CD14-positive monocyte (primary cell): ENCODE measurements at regions not wholly inside any gene's neighbourhood (a gene's known extent, or its start where the extent isn't known, plus 50 kb on each side); places are given as distances from the start of the nearest gene placed in this dataset.

Experiments
- DNase-seq, 3 donors: peaks; one replicate each; pipeline ENCODE4 v3.0.0-alpha.2; 2011 to 2022
- H2AFZ ChIP-seq: 2 replicates; pipeline ENCODE4 v1.6.0; 2012; ENCODE audit warnings: mild to moderate bottlenecking, low read depth, low read length, inconsistent platforms; ENCODE audit not compliant: insufficient read depth, poor library complexity, severe bottlenecking
- H3K27ac ChIP-seq, 2 donors: 1 replicate in 1 of 2; 2 replicates in 1 of 2; pipeline ENCODE4 v1.5.1; 2012 to 2013; ENCODE audit warnings: low read length in 2 of 2, control low read depth in 1 of 2, inconsistent platforms in 1 of 2, low read depth in 1 of 2, mild to moderate bottlenecking in 1 of 2
- H3K27me3 ChIP-seq, 2 donors: one replicate each; pipeline versions ENCODE4 v1.6.0 to v1.6.1; 2011 to 2013; ENCODE audit warnings: low read length in 2 of 2; ENCODE audit not compliant: control insufficient read depth in 2 of 2, insufficient read depth in 2 of 2
- H3K36me3 ChIP-seq, 2 donors: replicated peaks in 1 of 2; 1 replicate in 1 of 2; 2 replicates in 1 of 2; pipeline versions ENCODE4 v1.5.1 to v1.6.1; 2012 to 2013; ENCODE audit warnings: low read length in 2 of 2, control low read depth in 1 of 2, inconsistent platforms in 1 of 2, mild to moderate bottlenecking in 1 of 2; ENCODE audit not compliant: insufficient read depth in 2 of 2, control insufficient read depth in 1 of 2
- H3K4me1 ChIP-seq, 2 donors: 1 replicate in 1 of 2; 2 replicates in 1 of 2; pipeline versions ENCODE4 v1.5.1 to v1.6.1; 2012 to 2013; ENCODE audit warnings: low read length in 2 of 2, control low read depth in 1 of 2, inconsistent platforms in 1 of 2, mild to moderate bottlenecking in 1 of 2, moderate library complexity in 1 of 2; ENCODE audit not compliant: insufficient read depth in 2 of 2, control insufficient read depth in 1 of 2
- H3K4me2 ChIP-seq: replicated peaks from 2 replicates; pipeline ENCODE3; 2012; ENCODE audit warnings: low read length, moderate library complexity, mild to moderate bottlenecking; ENCODE audit not compliant: poor library complexity, severe bottlenecking; ENCODE audit errors: extremely low read depth
- H3K4me3 ChIP-seq, 3 experiments: fragments of 200-600 bp in 1 of 3; sonication (generic) in 1 of 3; replicated peaks in 1 of 3; 1 replicate in 2 of 3; 2 replicates in 1 of 3; pipeline ENCODE4 v1.5.1; 2011 to 2013; ENCODE audit warnings: low read length in 3 of 3, mild to moderate bottlenecking in 3 of 3, control low read depth in 2 of 3, low read depth in 2 of 3, inconsistent platforms in 1 of 3, moderate library complexity in 1 of 3
- H3K79me2 ChIP-seq: 2 replicates; pipeline ENCODE4 v1.6.0; 2012; ENCODE audit warnings: mild to moderate bottlenecking, control low read depth, inconsistent platforms, low read length, moderate library complexity; ENCODE audit not compliant: insufficient read depth
- H3K9ac ChIP-seq: 2 replicates; pipeline ENCODE4 v1.6.0; 2017; ENCODE audit warnings: low read length, mild to moderate bottlenecking; ENCODE audit not compliant: insufficient read depth, poor library complexity, severe bottlenecking
- H3K9me3 ChIP-seq, 2 donors: replicated peaks in 1 of 2; 1 replicate in 1 of 2; 2 replicates in 1 of 2; pipeline versions ENCODE4 v1.5.1 to v1.6.1; 2012 to 2013; ENCODE audit warnings: low read length in 2 of 2, control low read depth in 1 of 2; ENCODE audit not compliant: control insufficient read depth in 1 of 2, insufficient read depth in 1 of 2
- H4K20me1 ChIP-seq: 2 replicates; pipeline ENCODE4 v1.6.0; 2012; ENCODE audit warnings: mild to moderate bottlenecking, low read length, control low read depth, moderate library complexity; ENCODE audit not compliant: insufficient read depth
- H3K27ac Mint-ChIP-seq, 7 donors: one replicate each; pipeline ENCODE4 v1.8.0; 2020; ENCODE audit warnings: mild to moderate bottlenecking in 7 of 7, mixed read lengths in 7 of 7, moderate library complexity in 6 of 7, inconsistent platforms in 2 of 7
- H3K27me3 Mint-ChIP-seq, 3 donors: one replicate each; pipeline ENCODE4 v1.8.0; 2021 to 2022; ENCODE audit warnings: low read depth in 3 of 3, mild to moderate bottlenecking in 3 of 3, mixed read lengths in 3 of 3, moderate library complexity in 3 of 3, inconsistent platforms in 1 of 3
- H3K36me3 Mint-ChIP-seq, 2 donors: one replicate each; pipeline ENCODE4 v1.8.0; 2020; ENCODE audit warnings: mixed read lengths in 2 of 2, inconsistent platforms in 1 of 2, mild to moderate bottlenecking in 1 of 2
- H3K4me1 Mint-ChIP-seq: one replicate; pipeline ENCODE4 v1.8.0; 2020; ENCODE audit warnings: mild to moderate bottlenecking, mixed read lengths
- H3K4me3 Mint-ChIP-seq, 2 donors: one replicate each; pipeline ENCODE4 v1.8.0; 2020; ENCODE audit warnings: mild to moderate bottlenecking in 2 of 2, mixed read lengths in 2 of 2, moderate library complexity in 1 of 2
- H3K9me3 Mint-ChIP-seq, 7 donors: one replicate each; pipeline ENCODE4 v1.8.0; 2020 to 2022; ENCODE audit warnings: mixed read lengths in 7 of 7, mild to moderate bottlenecking in 6 of 7, moderate library complexity in 6 of 7, inconsistent platforms in 2 of 7
- CTCF ChIP-seq: fragments of 200-600 bp; IDR thresholded peaks from one replicate; pipeline ENCODE4 v1.8.0; 2022; ENCODE audit warnings: antibody characterized with exemption, mild to moderate bottlenecking
- WGBS: methylation state at CpG from one replicate; pipeline ENCODE4 v1.1.5; 2013; ENCODE audit warnings: missing lambda C conversion rate; ENCODE audit not compliant: insufficient coverage; 5-methylcytosine and 5-hydroxymethylcytosine counted together
- intact Hi-C, 2 donors: fragments of 100-400 bp; cut with micrococcal nuclease; formaldehyde crosslinking; loops; one replicate each; pipeline versions ENCODE4 v1.15.0 to v1.15.1; 2023

GRCh38 chr10:128443925-128444518 lies 317.8 kb upstream of the MKI67 start:
- Mint-ChIP-seq H3K27me3 (peaks cover 0 to 3% (median 2%) of the 10 kb centered on the region in 3 donors), H3K4me3 (no peak overlapping the region), H3K27ac (no peak overlapping the region), H3K4me1 (no peaks in the 10 kb centered on the region), H3K9me3 (peaks cover 0 to 7% (median 5%) of the 10 kb centered on the region in 7 donors), H3K36me3 (no peaks in the 10 kb centered on the region)
- no peak for TF ChIP-seq CTCF
- Histone ChIP-seq H3K4me2 (no peak overlapping the region), H2AFZ (no peak overlapping the region), H3K36me3 (no peaks in the 10 kb centered on the region), H3K27me3 (no peaks in the 10 kb centered on the region), H3K79me2 (no peaks in the 10 kb centered on the region), H3K27ac (no peak overlapping the region), H3K9ac (no peak overlapping the region), H3K4me1 (no peaks in the 10 kb centered on the region), H3K9me3 (no peaks in the 10 kb centered on the region), H3K4me3 (no peak overlapping the region), H4K20me1 (no peaks in the 10 kb centered on the region)
- WGBS = no CpG with 5 or more reads among the region's 3 CpGs
- intact Hi-C loops = no loop called here
- DNase-seq = no peak

DNA sequence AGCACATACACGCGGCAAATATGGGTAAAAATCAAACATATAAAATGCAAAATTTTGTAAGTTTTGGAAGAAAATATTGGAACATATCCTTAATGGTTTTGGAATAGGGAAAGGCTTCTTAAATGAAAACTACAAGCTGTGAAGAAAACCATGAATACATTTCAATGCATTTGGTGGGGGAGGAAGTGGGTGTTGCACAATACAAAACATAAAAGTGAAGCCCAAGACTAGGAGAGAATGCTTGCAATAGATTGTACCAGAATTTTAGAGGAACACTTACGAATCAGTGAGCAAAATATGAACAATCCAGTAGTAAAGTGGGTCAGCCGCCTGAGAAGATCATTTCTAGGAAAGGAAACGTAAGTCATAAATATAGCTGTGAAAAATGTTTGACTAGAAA lies 322.6 kb upstream of the MKI67 start:
- H4K20me1 ChIP-seq = no peaks in the 10 kb centered on the region
- Mint-ChIP-seq H3K36me3 (no peaks in the 10 kb centered on the region), H3K27ac (no peak overlapping the region), H3K4me3 (no peak overlapping the region), H3K4me1 (no peaks in the 10 kb centered on the region), H3K9me3 (peaks cover 0 to 5% (median 2%) of the 10 kb centered on the region in 7 donors), H3K27me3 (peaks cover 0 to 5% (median 2%) of the 10 kb centered on the region in 3 donors)
- intact Hi-C loops = no loop called here
- H3K9ac ChIP-seq = no peak overlapping the region
- no CpG with 5 or more reads among the region's 5 CpGs for WGBS
- no peak overlapping the region for H3K27ac ChIP-seq
- TF ChIP-seq CTCF = no peak
- no peak overlapping the region for H2AFZ ChIP-seq
- H3K4me2 ChIP-seq = no peak overlapping the region
- no peaks in the 10 kb centered on the region for H3K27me3 ChIP-seq
- H3K36me3 ChIP-seq = no peaks in the 10 kb centered on the region
- no peak for DNase-seq
- H3K4me3 ChIP-seq = no peak overlapping the region
- no peaks in the 10 kb centered on the region for H3K79me2 ChIP-seq
- no peaks in the 10 kb centered on the region for H3K9me3 ChIP-seq
- no peaks in the 10 kb centered on the region for H3K4me1 ChIP-seq
